ENCODE measurements at regions not wholly inside any gene's neighbourhood (a gene's known extent, or its start where the extent isn't known, plus 50 kb on each side); places are given as distances from the start of the nearest gene placed in this dataset.

GRCh38 chr13:76804801-76805200 is 81.4 kb downstream of the KCTD12 start:
- TF ChIP-seq ELF4 (IDR thresholded peaks at IDR 0.05) (no peak), FOXM1 (IDR thresholded peaks at IDR 0.05; ENCODE audit: borderline replicate concordance) (no peak), PKNOX1 (IDR thresholded peaks at IDR 0.05) (no peak), NFRKB (IDR thresholded peaks at IDR 0.05) (no peak), SP1 (IDR thresholded peaks at IDR 0.05) (no peak), ZNF384 (IDR thresholded peaks at IDR 0.05) (no peak), SUZ12 (IDR thresholded peaks at IDR 0.05) (no peak), LEF1 (IDR thresholded peaks at IDR 0.05; ENCODE audit: borderline replicate concordance) (no peak), ARNT (IDR thresholded peaks at IDR 0.05) (no peak), HDGF (IDR thresholded peaks at IDR 0.05; ENCODE audit: borderline replicate concordance) (no peak), L3MBTL2 (conservative IDR thresholded peaks at IDR 0.05) (no peak)

Measured in HEK293T (cell line).